Gastrocnemius medialis (tissue), 4 donors: ENCODE measurements at regions not wholly inside any gene's neighbourhood (a gene's known extent, or its start where the extent isn't known, plus 50 kb on each side); places are given as distances from the start of the nearest gene placed in this dataset.

Source experiments
- CTCF ChIP-seq, 5 experiments: fragments of 450-650 bp in 3 of 5; fragments of 200-600 bp in 2 of 5; sonication (generic) in 2 of 5; IDR thresholded peaks in 4 of 5; conservative IDR thresholded peaks in 1 of 5; 1 replicate in 4 of 5; 2 replicates in 1 of 5; pipeline ENCODE4 v1.5.1; 2016 to 2019; ENCODE audit warnings: antibody characterized with exemption in 5 of 5, mild to moderate bottlenecking in 3 of 5, moderate library complexity in 3 of 5
- POLR2A ChIP-seq, 2 donors: fragments of 450-650 bp; IDR thresholded peaks; one replicate each; pipeline ENCODE4 v1.6.1; 2017; ENCODE audit warnings: antibody characterized with exemption in 2 of 2, mild to moderate bottlenecking in 2 of 2, moderate library complexity in 2 of 2

- TF ChIP-seq CTCF (IDR thresholded peaks at IDR 0.05 in 4 of 5, conservative IDR thresholded peaks at IDR 0.05 in 1 of 5), result no peak
- no peak for TF ChIP-seq POLR2A (IDR thresholded peaks at IDR 0.05)
Observed at GRCh38 chr10:44635176-44635575, 250.3 kb upstream of the CXCL12 start.
